ENCODE measurements at regions not wholly inside any gene's neighbourhood (a gene's known extent, or its start where the extent isn't known, plus 50 kb on each side); places are given as distances from the start of the nearest gene placed in this dataset.

- Histone ChIP-seq H3K4me3 (no peak overlapping the region), H3K27me3 (no peaks in the 10 kb centered on the region), H3K9me3 (peaks cover 0 to 8% (median 4%) of the 10 kb centered on the region in 4 donors), H3K4me1 (no peaks in the 10 kb centered on the region), H3K36me3 (no peaks in the 10 kb centered on the region), H3K27ac (no peak overlapping the region)
- TF ChIP-seq POLR2A (IDR thresholded peaks at IDR 0.05) = no peak
- peak in 3 of 6 experiments; percentile 66 to 72 (median 68) for TF ChIP-seq CTCF (IDR thresholded peaks at IDR 0.05)
- no peak for DNase-seq
Observed at GRCh38 chr2:20103530-20103929, 52.1 kb upstream of the LAPTM4A start.
